Fibroblast of skin of left quadriceps (primary cell): ENCODE measurements at regions not wholly inside any gene's neighbourhood (a gene's known extent, or its start where the extent isn't known, plus 50 kb on each side); places are given as distances from the start of the nearest gene placed in this dataset.
"Not testable (repeated sequence)": the region's sequence is repeated elsewhere in the genome, so short reads cannot be mapped to it uniquely, and the experiment has no call there.

Experiments used
- DNase-seq, 2 experiments: peaks; one replicate each; pipeline ENCODE4 v3.0.0-alpha.2; 2013; ENCODE audit warnings: low read depth in 2 of 2

GRCh38 chr2:61626827-61627226 is 88.7 kb upstream of the XPO1 start:
- no peak for DNase-seq

- DNase-seq, result no peak
Observed at GRCh38 chr2:61623747-61624146, 85.6 kb upstream of the XPO1 start.

- DNase-seq, result peak; percentile 36 to 45
Observed at GRCh38 chr2:61620244-61621159, 82.3 kb upstream of the XPO1 start.

GRCh38 chr2:61619561-61619960 is 81.4 kb upstream of the XPO1 start:
- DNase-seq, result no peak

GRCh38 chr2:61617610-61618009 is 79.5 kb upstream of the XPO1 start:
- no peak for DNase-seq

- no peak for DNase-seq
Observed at GRCh38 chr2:61605245-61605644, 67.1 kb upstream of the XPO1 start.

GRCh38 chr2:61604433-61604832 is 66.3 kb upstream of the XPO1 start:
- DNase-seq, result no peak

- not testable (repeated sequence) for DNase-seq
Observed at GRCh38 chr2:61598515-61599156, 60.5 kb upstream of the XPO1 start.

- DNase-seq, result no peak
Observed at GRCh38 chr2:61597300-61598289, 59.4 kb upstream of the XPO1 start.

GRCh38 chr2:61594201-61594600 is 56.0 kb upstream of the XPO1 start:
- not testable (repeated sequence) for DNase-seq

- DNase-seq, result not testable (repeated sequence)
Observed at GRCh38 chr2:61593648-61594047, 55.5 kb upstream of the XPO1 start.

- no peak for DNase-seq
Observed at GRCh38 chr2:61590214-61590613, 52.1 kb upstream of the XPO1 start.

GRCh38 chr2:61588566-61588965 is 50.4 kb upstream of the XPO1 start:
- DNase-seq, result no peak
